Testis (tissue), 2 donors: ENCODE measurements at regions not wholly inside any gene's neighbourhood (a gene's known extent, or its start where the extent isn't known, plus 50 kb on each side); places are given as distances from the start of the nearest gene placed in this dataset.

ENCODE experiments used
- CTCF ChIP-seq, 3 experiments: fragments of 450-650 bp in 2 of 3; fragments of 200-600 bp in 1 of 3; sonication (generic) in 1 of 3; IDR thresholded peaks; one replicate each; pipeline ENCODE4 v1.5.1; 2016 to 2019; ENCODE audit warnings: antibody characterized with exemption in 3 of 3, mild to moderate bottlenecking in 2 of 3, moderate library complexity in 1 of 3
- POLR2A ChIP-seq: fragments of 450-650 bp; IDR thresholded peaks from one replicate; pipeline ENCODE4 v1.6.1; 2017; ENCODE audit warnings: antibody characterized with exemption, mild to moderate bottlenecking, moderate library complexity

GRCh38 chr11:39809833-39810232 lies 1649.6 kb downstream of the LRRC4C start:
- no peak for TF ChIP-seq CTCF (IDR thresholded peaks at IDR 0.05)
- TF ChIP-seq POLR2A = no peak
